Gastroesophageal sphincter (tissue), 3 donors: ENCODE measurements at regions not wholly inside any gene's neighbourhood (a gene's known extent, or its start where the extent isn't known, plus 50 kb on each side); places are given as distances from the start of the nearest gene placed in this dataset.

Experiments
- CTCF ChIP-seq, 4 experiments: fragments of 200-600 bp in 2 of 4; fragments of 450-650 bp in 2 of 4; sonication (generic) in 1 of 4; IDR thresholded peaks; one replicate each; pipeline ENCODE4 v1.5.1; 2017 to 2019; ENCODE audit warnings: antibody characterized with exemption in 4 of 4, mild to moderate bottlenecking in 2 of 4, moderate library complexity in 2 of 4
- POLR2A ChIP-seq, 2 donors: fragments of 450-650 bp; IDR thresholded peaks; one replicate each; pipeline ENCODE4 v1.6.1; 2017; ENCODE audit warnings: antibody characterized with exemption in 2 of 2, mild to moderate bottlenecking in 2 of 2, moderate library complexity in 1 of 2

- no peak for TF ChIP-seq CTCF (IDR thresholded peaks at IDR 0.05)
- no peak for TF ChIP-seq POLR2A (IDR thresholded peaks at IDR 0.05)
Observed at GRCh38 chr19:28313633-28314032, 899.3 kb downstream of the UQCRFS1 start.
